ENCODE measurements at regions not wholly inside any gene's neighbourhood (a gene's known extent, or its start where the extent isn't known, plus 50 kb on each side); places are given as distances from the start of the nearest gene placed in this dataset.

DNA sequence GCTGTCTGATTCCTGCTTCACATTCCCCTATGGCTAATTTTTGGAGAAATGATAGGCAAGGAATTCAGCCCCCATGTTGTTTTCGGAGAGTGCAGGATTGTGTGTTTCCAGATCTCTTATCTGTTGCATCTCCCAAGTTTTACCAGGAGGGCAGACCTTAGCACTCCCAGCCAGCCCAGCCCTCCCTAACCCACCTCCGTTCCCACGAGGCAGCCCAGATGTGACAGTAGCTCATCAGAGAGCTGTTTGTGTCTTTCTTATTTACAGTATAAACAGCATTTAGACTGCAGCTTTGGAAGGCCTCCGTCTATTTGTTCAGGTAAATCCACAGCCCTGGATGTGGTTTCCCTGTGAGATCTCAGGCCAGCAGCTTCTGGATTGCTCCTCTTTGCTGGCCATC lies 91.6 kb downstream of the THNSL2 start:
- 65 to 75% methylated on average over 4 of the region's 4 CpGs for WGBS, 2 donors
- no peaks in the 10 kb centered on the region for H3K27me3 ChIP-seq
- no peaks in the 10 kb centered on the region for H3K9me3 ChIP-seq
- no peaks in the 10 kb centered on the region for H3K36me3 ChIP-seq
- H3K4me3 ChIP-seq = no peak overlapping the region
- no peak overlapping the region for H3K27ac ChIP-seq
- TF ChIP-seq EP300 (IDR thresholded peaks at IDR 0.05) = no peak
- DNase-seq (ENCODE audit: low spot score in 2 of 2) = no peak
- no peaks in the 10 kb centered on the region for H3K4me1 ChIP-seq

DNA sequence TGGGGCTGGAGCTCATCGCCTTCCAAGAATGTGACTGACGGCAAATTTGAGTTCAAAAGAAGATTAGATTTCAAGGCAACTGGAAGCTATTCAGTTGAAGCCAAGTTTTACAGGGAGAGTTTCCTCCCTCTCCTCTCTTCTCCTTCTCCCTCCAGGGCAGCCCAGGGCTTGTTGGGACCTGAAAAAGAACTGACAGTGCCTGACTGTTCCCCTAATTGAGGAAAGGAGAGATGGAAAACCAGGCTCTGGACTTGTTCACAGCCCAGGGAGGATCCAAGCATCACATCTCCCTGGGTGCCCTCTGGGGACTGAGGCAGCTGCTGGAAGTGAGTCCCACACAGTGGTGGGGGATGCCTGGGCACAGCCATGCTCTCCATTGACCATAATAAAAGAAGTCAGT lies 88.1 kb downstream of the THNSL2 start:
- Histone ChIP-seq H3K27me3 (no peaks in the 10 kb centered on the region), H3K9me3 (no peaks in the 10 kb centered on the region), H3K4me3 (no peak overlapping the region), H3K27ac (no peak overlapping the region), H3K36me3 (no peaks in the 10 kb centered on the region), H3K4me1 (no peaks in the 10 kb centered on the region)
- WGBS, 2 donors = 56 to 83% methylated on average over 2 of the region's 2 CpGs
- no peak for DNase-seq (ENCODE audit: low spot score in 2 of 2)
- TF ChIP-seq POLR2A (IDR thresholded peaks at IDR 0.05) (no peak), EP300 (IDR thresholded peaks at IDR 0.05) (no peak)
- TF ChIP-seq, protein P1, sequence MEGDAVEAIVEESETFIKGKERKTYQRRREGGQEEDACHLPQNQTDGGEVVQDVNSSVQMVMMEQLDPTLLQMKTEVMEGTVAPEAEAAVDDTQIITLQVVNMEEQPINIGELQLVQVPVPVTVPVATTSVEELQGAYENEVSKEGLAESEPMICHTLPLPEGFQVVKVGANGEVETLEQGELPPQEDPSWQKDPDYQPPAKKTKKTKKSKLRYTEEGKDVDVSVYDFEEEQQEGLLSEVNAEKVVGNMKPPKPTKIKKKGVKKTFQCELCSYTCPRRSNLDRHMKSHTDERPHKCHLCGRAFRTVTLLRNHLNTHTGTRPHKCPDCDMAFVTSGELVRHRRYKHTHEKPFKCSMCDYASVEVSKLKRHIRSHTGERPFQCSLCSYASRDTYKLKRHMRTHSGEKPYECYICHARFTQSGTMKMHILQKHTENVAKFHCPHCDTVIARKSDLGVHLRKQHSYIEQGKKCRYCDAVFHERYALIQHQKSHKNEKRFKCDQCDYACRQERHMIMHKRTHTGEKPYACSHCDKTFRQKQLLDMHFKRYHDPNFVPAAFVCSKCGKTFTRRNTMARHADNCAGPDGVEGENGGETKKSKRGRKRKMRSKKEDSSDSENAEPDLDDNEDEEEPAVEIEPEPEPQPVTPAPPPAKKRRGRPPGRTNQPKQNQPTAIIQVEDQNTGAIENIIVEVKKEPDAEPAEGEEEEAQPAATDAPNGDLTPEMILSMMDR (IDR thresholded peaks at IDR 0.05) = no peak

DNA sequence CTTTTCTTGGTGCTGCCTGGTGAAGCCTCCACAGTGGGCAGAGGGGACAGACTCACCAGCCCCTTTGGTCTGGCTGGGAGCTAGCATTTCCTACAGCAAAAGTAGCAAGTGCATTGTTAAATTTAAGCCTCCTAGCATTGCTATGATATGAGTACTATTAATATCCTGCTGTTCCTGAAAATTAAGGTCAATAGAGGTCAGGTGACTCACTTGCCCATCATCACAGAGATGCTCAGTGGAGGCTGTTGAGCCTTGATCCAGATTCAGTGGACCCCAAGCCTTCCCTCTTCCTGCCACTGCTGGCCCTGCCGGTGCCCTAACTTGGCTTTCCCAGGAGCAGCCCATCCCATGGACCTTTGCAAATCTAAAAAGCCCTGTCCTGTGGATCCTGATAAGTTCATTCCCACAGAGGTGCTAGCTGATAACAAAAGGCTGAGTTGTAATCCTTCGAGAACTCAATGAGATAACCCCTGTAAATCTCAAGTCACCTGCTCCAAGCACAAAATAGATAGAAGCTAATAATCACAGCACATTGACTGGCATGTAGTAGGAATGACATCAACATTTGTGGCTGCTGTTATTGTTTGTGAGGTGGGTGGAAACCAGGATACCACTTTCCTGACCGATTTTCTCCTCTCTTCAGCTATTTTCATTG lies 84.4 kb downstream of the THNSL2 start:
- Histone ChIP-seq H3K4me3 (no peak overlapping the region), H3K36me3 (no peaks in the 10 kb centered on the region), H3K4me1 (no peaks in the 10 kb centered on the region), H3K27me3 (no peaks in the 10 kb centered on the region), H3K9me3 (no peaks in the 10 kb centered on the region), H3K27ac (no peak overlapping the region)
- TF ChIP-seq EP300 (IDR thresholded peaks at IDR 0.05) (no peak), POLR2A (IDR thresholded peaks at IDR 0.05) (no peak)
- TF ChIP-seq, protein P1 (IDR thresholded peaks at IDR 0.05) = no peak
- 73 to 83% methylated on average over 3 of the region's 3 CpGs for WGBS, 2 donors
- no peak for DNase-seq (ENCODE audit: low spot score in 2 of 2)

DNA sequence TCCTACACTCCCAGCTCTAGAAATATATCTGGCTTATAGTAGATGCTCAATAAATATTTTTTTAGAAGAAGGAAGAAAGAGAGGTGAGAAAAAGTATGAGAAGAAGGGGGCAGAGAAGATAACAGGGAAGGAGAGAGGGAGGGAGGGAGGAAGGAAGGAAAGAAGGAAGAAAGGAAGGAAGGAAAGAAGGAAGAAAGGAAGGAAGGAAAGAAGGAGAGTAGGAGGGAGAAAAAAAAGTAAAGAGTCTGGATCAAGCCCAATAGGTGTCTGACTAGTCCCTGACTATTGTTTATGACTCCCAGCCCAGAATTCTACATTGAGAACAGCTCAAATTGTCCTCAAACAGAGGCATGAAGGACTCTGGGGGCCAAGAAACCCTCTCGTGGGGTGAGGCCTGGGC lies 83.9 kb downstream of the THNSL2 start:
- Histone ChIP-seq H3K4me1 (no peaks in the 10 kb centered on the region), H3K27ac (no peak overlapping the region), H3K9me3 (no peaks in the 10 kb centered on the region), H3K4me3 (no peak overlapping the region), H3K27me3 (no peaks in the 10 kb centered on the region), H3K36me3 (no peaks in the 10 kb centered on the region)
- 71 to 79% methylated on average over 1 of the region's 1 CpG for WGBS, 2 donors
- no peak for DNase-seq (ENCODE audit: low spot score in 2 of 2)
- TF ChIP-seq EP300 (IDR thresholded peaks at IDR 0.05) (no peak), POLR2A (IDR thresholded peaks at IDR 0.05) (no peak)
- TF ChIP-seq, protein P1 (IDR thresholded peaks at IDR 0.05) = no peak

DNA sequence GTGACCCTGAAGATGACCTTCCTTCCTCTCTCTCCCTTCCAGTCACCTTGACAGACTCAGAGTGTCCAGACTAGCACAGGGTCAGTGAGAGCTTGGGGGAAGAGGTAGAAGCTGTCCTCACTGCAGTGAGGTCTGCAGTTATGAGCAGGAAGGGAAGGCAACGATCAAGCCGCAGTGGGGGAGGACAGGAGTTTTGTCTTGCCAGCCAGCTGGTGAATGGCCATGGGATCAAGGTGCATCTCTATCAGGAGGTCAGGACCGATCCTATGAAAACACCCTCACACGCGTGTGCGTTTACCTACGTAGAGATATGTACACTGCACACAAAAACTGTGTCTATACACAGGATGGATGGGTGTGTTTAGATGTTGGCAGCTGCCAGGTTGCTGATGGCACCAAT lies 83.2 kb downstream of the THNSL2 start:
- Histone ChIP-seq H3K9me3 (no peaks in the 10 kb centered on the region), H3K27ac (no peak overlapping the region), H3K36me3 (no peaks in the 10 kb centered on the region), H3K27me3 (no peaks in the 10 kb centered on the region), H3K4me3 (no peak overlapping the region), H3K4me1 (no peaks in the 10 kb centered on the region)
- 95 to 96% methylated on average over 7 of the region's 7 CpGs for WGBS, 2 donors
- TF ChIP-seq, protein P1 (IDR thresholded peaks at IDR 0.05) = no peak
- TF ChIP-seq EP300 (IDR thresholded peaks at IDR 0.05) (no peak), POLR2A (IDR thresholded peaks at IDR 0.05) (no peak)
- DNase-seq (ENCODE audit: low spot score in 2 of 2) = no peak

DNA sequence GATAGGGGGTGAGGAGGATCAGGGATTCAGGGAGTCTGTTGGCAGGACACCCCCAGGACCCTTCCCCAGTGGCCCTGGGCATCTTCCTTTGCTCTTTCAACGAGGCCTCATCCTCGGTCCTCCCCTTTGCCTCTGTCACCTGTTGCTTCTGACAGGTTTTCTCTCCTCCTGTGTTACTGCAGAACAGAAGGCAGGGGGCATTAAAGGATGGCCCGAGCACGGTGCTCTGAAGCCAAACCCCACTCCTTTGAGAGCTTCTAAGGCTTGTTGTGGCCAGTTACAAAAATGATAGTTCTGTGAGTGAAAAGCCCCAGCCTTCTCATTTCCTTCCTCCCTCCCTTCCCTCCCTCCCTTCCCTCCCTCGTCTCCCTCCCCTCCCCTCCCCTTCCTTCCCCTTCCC lies 82.5 kb downstream of the THNSL2 start:
- WGBS, 2 donors = 26 to 32% methylated on average over 5 of the region's 5 CpGs
- Histone ChIP-seq H3K27me3 (no peaks in the 10 kb centered on the region), H3K4me1 (no peaks in the 10 kb centered on the region), H3K36me3 (no peaks in the 10 kb centered on the region), H3K9me3 (no peaks in the 10 kb centered on the region), H3K4me3 (no peak overlapping the region), H3K27ac (no peak overlapping the region)
- no peak for DNase-seq (ENCODE audit: low spot score in 2 of 2)
- TF ChIP-seq, protein P1 (IDR thresholded peaks at IDR 0.05) = no peak
- TF ChIP-seq EP300 (IDR thresholded peaks at IDR 0.05) = no peak

All from tibial nerve (tissue), 4 donors.